RWPE2 (cell line): ENCODE measurements at regions not wholly inside any gene's neighbourhood (a gene's known extent, or its start where the extent isn't known, plus 50 kb on each side); places are given as distances from the start of the nearest gene placed in this dataset.

ENCODE experiments used
- ATAC-seq: fragments of 200-7000 bp; cut with Tn5 transposase; 3 replicates; pipeline ENCODE4 v1.9.1; 2021; ENCODE audit warnings: low read depth
- DNase-seq: peaks from one replicate; pipeline ENCODE4 v3.0.0-alpha.2; 2020; ENCODE audit warnings: low spot score
- H3K27ac ChIP-seq: fragments of 450-650 bp; 2 replicates; pipeline ENCODE4 v1.5.1; 2017; ENCODE audit warnings: mild to moderate bottlenecking; ENCODE audit not compliant: poor library complexity, severe bottlenecking
- H3K27me3 ChIP-seq: fragments of 250-450 bp; sonication (Bioruptor Pico); 2 replicates; pipeline ENCODE4 v1.5.1; 2021; ENCODE audit warnings: mild to moderate bottlenecking, moderate library complexity; ENCODE audit not compliant: insufficient read depth, poor library complexity, severe bottlenecking
- H3K36me3 ChIP-seq: fragments of 250-450 bp; sonication (Bioruptor Pico); 2 replicates; pipeline ENCODE4 v1.5.1; 2020; ENCODE audit warnings: low read depth, mild to moderate bottlenecking, moderate library complexity
- H3K4me1 ChIP-seq: fragments of 250-450 bp; sonication (Bioruptor Pico); 2 replicates; pipeline ENCODE4 v1.5.1; 2021; ENCODE audit warnings: mild to moderate bottlenecking, moderate library complexity; ENCODE audit not compliant: insufficient read depth, poor library complexity, severe bottlenecking
- H3K4me3 ChIP-seq: fragments of 250-450 bp; sonication (Bioruptor Pico); 2 replicates; pipeline ENCODE4 v1.5.1; 2021; ENCODE audit warnings: mild to moderate bottlenecking, moderate library complexity; ENCODE audit not compliant: severe bottlenecking
- H3K9me3 ChIP-seq: fragments of 250-450 bp; sonication (Bioruptor Pico); 2 replicates; pipeline ENCODE4 v1.5.1; 2021; ENCODE audit warnings: mild to moderate bottlenecking, moderate library complexity; ENCODE audit not compliant: severe bottlenecking
- CTCF ChIP-seq: fragments of 450-650 bp; IDR thresholded peaks from one replicate; pipeline ENCODE4 v1.5.1; 2017; ENCODE audit warnings: mild to moderate bottlenecking, moderate library complexity; ENCODE audit not compliant: poor library complexity, severe bottlenecking

- ATAC-seq = no peak
- Histone ChIP-seq H3K27ac (no peak overlapping the region), H3K27me3 (no peaks in the 10 kb centered on the region), H3K36me3 (no peaks in the 10 kb centered on the region), H3K9me3 (no peaks in the 10 kb centered on the region), H3K4me3 (no peak overlapping the region), H3K4me1 (peaks cover 9% of the 10 kb centered on the region)
- TF ChIP-seq CTCF = no peak
- no peak for DNase-seq
Measured at GRCh38 chr6:145012039-145012662, 723.2 kb downstream of the EPM2A start.

- DNase-seq (no peak), ATAC-seq (peak; percentile 100)
- H3K36me3 ChIP-seq = no peaks in the 10 kb centered on the region
- no peaks in the 10 kb centered on the region for H3K27me3 ChIP-seq
- no peak overlapping the region for H3K4me3 ChIP-seq
- no peaks in the 10 kb centered on the region for H3K9me3 ChIP-seq
- H3K4me1 ChIP-seq = peaks cover 9% of the 10 kb centered on the region
- no peak for TF ChIP-seq CTCF
- no peak overlapping the region for H3K27ac ChIP-seq
Measured at GRCh38 chr6:145015739-145016558, 719.4 kb downstream of the EPM2A start.

GRCh38 chr6:145017051-145017450 is 718.3 kb downstream of the EPM2A start:
- Histone ChIP-seq H3K36me3 (no peaks in the 10 kb centered on the region), H3K27ac (no peak overlapping the region), H3K27me3 (no peaks in the 10 kb centered on the region), H3K9me3 (no peaks in the 10 kb centered on the region), H3K4me1 (peaks cover 9% of the 10 kb centered on the region), H3K4me3 (no peak overlapping the region)
- ATAC-seq (no peak), DNase-seq (no peak)
- TF ChIP-seq CTCF = no peak

- peaks cover 9% of the 10 kb centered on the region for H3K4me1 ChIP-seq
- DNase-seq (no peak), ATAC-seq (no peak)
- H3K27me3 ChIP-seq = no peaks in the 10 kb centered on the region
- no peak for TF ChIP-seq CTCF
- H3K4me3 ChIP-seq = no peak overlapping the region
- H3K36me3 ChIP-seq = no peaks in the 10 kb centered on the region
- no peaks in the 10 kb centered on the region for H3K9me3 ChIP-seq
- no peak overlapping the region for H3K27ac ChIP-seq
Measured at GRCh38 chr6:145017516-145017915, 717.8 kb downstream of the EPM2A start.

GRCh38 chr6:145018027-145018426 is 717.3 kb downstream of the EPM2A start:
- Histone ChIP-seq H3K27me3 (no peaks in the 10 kb centered on the region), H3K4me1 (peaks cover 9% of the 10 kb centered on the region), H3K4me3 (no peak overlapping the region), H3K36me3 (no peaks in the 10 kb centered on the region), H3K27ac (no peak overlapping the region), H3K9me3 (no peaks in the 10 kb centered on the region)
- ATAC-seq (no peak), DNase-seq (no peak)
- no peak for TF ChIP-seq CTCF
